Occipital lobe (tissue), 1 donor: ENCODE measurements at regions not wholly inside any gene's neighbourhood (a gene's known extent, or its start where the extent isn't known, plus 50 kb on each side); places are given as distances from the start of the nearest gene placed in this dataset.
"Not testable (repeated sequence)": the region's sequence is repeated elsewhere in the genome, so short reads cannot be mapped to it uniquely, and the experiment has no call there.

Experiments used
- DNase-seq: peaks from one replicate; lab custom pipeline; 2025; lab: John Stamatoyannopoulos, UW

DNA sequence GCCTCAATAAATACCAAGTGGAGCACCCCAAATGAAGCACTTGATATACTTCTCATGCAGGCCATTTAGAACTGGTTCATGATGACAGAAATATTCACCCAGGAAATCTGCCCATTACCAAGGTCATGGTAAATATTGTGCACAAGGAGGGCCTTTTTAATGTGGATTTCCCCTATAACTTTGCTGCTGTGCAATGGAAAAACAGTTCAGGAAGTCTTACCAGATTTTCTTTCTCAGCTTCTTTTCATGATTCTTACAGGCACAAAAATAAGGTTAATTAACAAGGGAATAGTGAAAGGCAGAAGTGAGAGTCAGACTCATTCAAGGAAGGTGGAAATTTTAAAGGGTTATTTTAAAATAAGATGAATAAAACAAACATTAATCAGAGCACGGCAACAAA lies 904.3 kb upstream of the GRIA3 start:
- no peak for DNase-seq

- not testable (repeated sequence) for DNase-seq
Measured at GRCh38 chrX:122299822-122300221, 884.3 kb upstream of the GRIA3 start.

DNA sequence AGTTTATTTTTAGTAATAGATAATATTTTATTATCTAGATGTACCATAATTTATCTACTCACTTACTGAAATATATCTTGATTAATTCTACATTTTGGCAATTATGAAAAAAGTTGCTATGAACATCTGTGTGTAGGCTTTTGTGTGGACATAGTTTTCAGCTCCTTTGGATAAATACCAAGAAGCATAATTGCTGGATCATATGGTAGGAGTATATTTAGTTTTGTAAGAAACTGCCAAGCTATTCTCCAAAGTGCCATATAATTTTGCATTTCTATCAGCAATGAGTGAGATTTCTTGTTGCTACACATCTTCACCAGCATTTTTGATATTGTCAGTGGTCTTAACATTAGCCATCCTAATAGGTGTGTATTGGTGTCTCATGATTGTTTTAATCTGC lies 882.6 kb upstream of the GRIA3 start:
- no peak for DNase-seq

- no peak for DNase-seq
Measured at GRCh38 chrX:122303761-122304160, 880.3 kb upstream of the GRIA3 start.

DNA sequence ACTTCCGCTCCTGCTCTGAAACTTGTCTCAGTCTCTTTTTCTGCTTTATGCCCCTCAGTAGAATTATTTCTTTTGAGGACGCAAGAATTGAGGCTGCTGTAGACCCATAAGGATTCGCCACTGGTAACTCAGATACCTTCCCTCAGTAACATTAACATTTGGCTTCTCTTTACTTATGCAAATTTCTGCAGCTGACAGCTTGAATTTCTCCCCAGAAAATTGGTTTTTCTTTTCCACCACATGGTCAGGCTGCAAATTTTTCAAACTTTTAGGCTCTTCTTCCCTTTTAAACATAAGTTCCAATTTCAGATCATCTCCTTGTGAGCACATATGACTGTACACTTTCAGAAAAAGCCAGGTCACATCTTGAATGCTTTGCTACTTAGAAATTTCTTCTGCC lies 839.3 kb upstream of the GRIA3 start:
- no peak for DNase-seq

DNA sequence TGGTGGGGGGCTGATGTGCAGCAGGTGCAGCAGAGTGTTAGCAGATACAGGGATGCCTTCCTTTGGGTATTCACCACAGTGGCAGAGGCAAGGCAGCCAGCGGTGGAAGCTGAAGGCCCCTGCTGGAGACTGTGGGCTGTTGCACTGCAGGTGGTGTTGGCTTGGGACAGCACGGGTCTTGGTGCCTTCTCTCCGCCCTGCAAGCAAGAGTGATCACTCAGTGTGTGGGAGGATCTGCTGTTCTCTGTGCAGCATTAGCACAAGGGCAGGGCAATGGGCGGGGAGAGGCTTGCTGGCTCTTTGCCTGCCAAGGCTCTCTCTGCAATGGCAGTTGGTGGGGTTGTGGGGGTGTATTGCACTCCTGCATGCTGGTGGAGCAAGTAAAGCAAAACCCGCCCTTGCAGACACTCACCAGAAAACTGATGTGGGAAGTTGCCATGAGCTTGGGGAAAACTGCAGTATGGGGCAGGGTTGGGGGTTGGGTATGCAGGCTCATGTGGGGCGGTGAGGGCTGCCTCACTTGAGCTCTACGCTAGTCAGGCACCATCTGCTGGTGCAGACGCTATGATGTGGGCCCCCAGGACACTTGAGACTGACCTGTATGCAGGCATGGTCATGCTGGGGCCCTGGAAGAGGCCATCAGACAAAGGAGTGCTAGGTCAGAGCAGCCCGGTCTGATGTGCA lies 820.8 kb upstream of the GRIA3 start:
- no peak for DNase-seq

GRCh38 chrX:122375533-122375932 lies 808.5 kb upstream of the GRIA3 start:
- DNase-seq, result not testable (repeated sequence)

DNA sequence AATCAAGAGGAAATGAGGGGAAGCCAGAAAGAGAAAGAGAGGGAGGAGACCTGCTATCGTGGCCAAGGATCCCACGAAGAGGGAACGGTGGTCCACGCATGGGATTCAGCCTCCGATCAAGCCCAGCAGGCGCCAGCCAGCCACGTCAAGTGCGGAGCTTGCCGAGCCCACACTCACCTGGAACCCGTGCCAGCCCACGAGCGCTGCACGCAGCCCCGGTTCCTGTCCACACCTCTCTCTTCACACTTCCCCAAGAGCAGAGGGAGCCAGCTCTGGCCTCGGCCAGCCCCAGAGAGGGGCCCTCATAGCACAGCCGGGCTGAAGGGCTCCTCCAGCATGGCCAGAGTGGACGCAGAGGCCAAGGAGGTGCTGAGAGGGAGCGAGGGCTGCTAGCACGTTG lies 795.1 kb upstream of the GRIA3 start:
- no peak for DNase-seq

- DNase-seq, result no peak
Measured at GRCh38 chrX:122418758-122419157, 765.3 kb upstream of the GRIA3 start.

- no peak for DNase-seq
Measured at GRCh38 chrX:122421434-122422121, 762.5 kb upstream of the GRIA3 start.

DNA sequence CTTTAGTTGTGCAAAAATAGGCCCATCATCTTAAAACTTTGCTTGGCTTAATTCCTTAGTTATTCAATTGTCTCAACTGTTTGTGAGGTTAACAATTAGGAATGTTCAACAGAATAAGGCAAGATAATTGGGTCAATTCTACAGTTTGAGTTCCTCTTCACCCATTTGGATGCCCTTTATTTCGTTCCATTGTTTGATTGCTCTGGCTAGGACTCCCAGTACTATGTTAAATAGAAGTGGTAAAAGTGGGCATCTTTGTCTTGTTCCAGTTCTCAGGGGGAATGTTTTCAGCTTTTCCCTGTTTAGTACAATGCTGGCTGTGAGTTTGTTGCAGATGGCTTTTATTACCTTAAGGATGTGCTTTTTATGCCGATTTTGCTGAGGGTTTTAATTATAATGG lies 761.5 kb upstream of the GRIA3 start:
- DNase-seq, result no peak

- no peak for DNase-seq
Measured at GRCh38 chrX:122434942-122435341, 749.1 kb upstream of the GRIA3 start.

- no peak for DNase-seq
Measured at GRCh38 chrX:122439831-122440230, 744.2 kb upstream of the GRIA3 start.

- no peak for DNase-seq
Measured at GRCh38 chrX:122440832-122441231, 743.2 kb upstream of the GRIA3 start.

DNA sequence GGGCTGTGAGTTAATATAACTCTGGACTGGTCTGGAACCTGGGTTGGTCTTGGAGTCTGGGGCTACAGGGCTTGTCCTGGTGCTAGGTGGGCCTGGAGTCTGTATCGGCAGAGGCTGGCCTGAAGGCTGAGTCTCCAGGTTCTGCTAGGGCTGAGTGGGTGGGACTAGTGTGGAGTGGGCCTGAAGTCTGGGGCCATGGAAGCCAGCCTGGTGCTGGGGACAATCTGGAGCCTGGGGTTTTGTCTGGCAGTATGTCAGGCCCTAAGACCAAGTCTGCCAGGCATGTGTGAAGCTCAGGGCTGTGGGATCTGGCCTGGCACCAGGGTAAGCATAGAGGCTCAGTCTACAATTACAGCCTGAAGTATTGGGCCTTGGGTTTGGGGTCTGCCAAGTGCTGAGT lies 742.6 kb upstream of the GRIA3 start:
- no peak for DNase-seq

GRCh38 chrX:122445466-122445865 lies 738.6 kb upstream of the GRIA3 start:
- no peak for DNase-seq

DNA sequence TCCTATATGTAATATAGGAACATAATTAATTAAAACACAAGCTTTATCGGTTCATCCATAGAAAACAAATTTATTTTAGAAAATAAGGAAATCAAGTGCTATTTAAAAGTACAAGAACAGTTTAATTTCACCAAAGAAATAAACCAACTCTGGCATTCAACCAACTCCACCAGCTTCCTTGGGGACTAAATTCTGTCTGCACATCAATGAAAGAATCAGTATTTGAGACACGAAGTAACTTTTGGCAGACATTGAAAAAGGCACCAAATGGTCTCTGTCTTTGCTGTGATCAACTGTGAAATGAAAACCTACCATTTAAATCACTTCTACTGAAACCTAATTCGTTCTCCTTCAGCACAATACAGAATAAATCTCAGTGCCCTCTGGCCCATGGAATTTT lies 719.7 kb upstream of the GRIA3 start:
- DNase-seq, result no peak

GRCh38 chrX:122475306-122475705 lies 708.8 kb upstream of the GRIA3 start:
- no peak for DNase-seq

DNA sequence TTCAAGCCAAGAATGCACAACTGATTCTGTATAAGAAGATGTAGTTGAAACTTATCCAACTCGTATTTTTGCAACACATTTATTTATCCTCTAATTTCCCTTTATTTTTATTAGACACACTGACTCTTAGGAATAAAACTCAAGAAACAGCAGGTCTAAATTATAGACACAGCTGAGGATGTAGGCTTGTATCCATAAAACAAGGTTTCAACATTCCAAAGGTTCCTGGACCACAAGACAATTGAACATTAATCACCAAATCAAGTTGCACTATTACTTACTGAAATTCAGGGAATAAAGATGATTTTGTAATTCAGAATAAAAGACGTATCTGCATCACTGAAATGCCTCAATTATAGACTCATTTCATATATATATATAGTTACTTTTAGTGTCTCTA lies 683.5 kb upstream of the GRIA3 start:
- no peak for DNase-seq

- peak; percentile 0 for DNase-seq
Measured at GRCh38 chrX:122501652-122502051, 682.4 kb upstream of the GRIA3 start.

GRCh38 chrX:122504026-122504425 lies 680.1 kb upstream of the GRIA3 start:
- DNase-seq, result no peak

DNA sequence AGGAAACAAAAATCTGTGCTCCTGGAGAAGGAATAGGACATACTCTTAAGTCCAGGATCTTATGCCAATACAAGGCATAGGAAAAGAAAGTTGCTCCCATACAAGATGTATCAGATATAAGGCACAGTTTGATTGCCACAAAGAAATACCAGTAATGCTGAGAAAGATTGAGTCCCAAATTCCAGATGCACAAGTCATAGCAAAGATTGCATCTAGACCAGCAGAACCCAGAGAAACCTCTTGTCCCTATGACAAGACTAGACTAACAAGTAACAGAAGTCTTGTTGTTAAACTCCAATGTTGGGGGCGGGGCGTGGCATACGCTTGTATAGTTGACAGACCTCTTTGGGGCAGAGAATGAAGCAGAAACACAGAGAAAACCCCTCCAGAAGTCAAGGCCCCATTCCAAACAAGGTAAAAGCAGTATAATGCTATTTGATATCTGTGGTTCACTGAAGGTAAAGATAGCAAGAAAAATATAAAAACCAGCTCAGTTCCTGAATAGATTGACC lies 671.5 kb upstream of the GRIA3 start:
- no peak for DNase-seq

- no peak for DNase-seq
Measured at GRCh38 chrX:122517786-122518185, 666.3 kb upstream of the GRIA3 start.
